DOHH2 (cell line): ENCODE measurements at regions not wholly inside any gene's neighbourhood (a gene's known extent, or its start where the extent isn't known, plus 50 kb on each side); places are given as distances from the start of the nearest gene placed in this dataset.

Experiments used
- H3F3A ChIP-seq: fragments of 200-600 bp; sonication (generic), shearing (Covaris generic); 2 replicates; pipeline ENCODE4 v1.6.0; 2016; ENCODE audit warnings: antibody characterized with exemption, mild to moderate bottlenecking; ENCODE audit not compliant: control insufficient read depth, insufficient read depth
- H3K27ac ChIP-seq: fragments of 200-600 bp; sonication (generic); 2 replicates; pipeline ENCODE4 v1.5.1; 2014; ENCODE audit warnings: low read depth, mild to moderate bottlenecking, low read length, moderate library complexity
- H3K27me3 ChIP-seq: fragments of 200-600 bp; sonication (generic); 2 replicates; pipeline ENCODE4 v1.6.1; 2014; ENCODE audit warnings: mild to moderate bottlenecking, low read length, mixed read lengths; ENCODE audit not compliant: control insufficient read depth
- H3K36me3 ChIP-seq: fragments of 200-600 bp; sonication (generic); 2 replicates; pipeline ENCODE4 v1.6.1; 2014; ENCODE audit warnings: mild to moderate bottlenecking, low read length, moderate library complexity, mixed read lengths; ENCODE audit not compliant: control insufficient read depth
- H3K4me1 ChIP-seq: fragments of 200-600 bp; sonication (generic); 2 replicates; pipeline ENCODE4 v1.6.1; 2014; ENCODE audit warnings: mild to moderate bottlenecking, low read length, mixed read lengths; ENCODE audit not compliant: control insufficient read depth
- H3K4me2 ChIP-seq: fragments of 200-600 bp; sonication (generic); 2 replicates; pipeline ENCODE4 v1.6.0; 2014; ENCODE audit warnings: mild to moderate bottlenecking, low read length, moderate library complexity
- H3K4me3 ChIP-seq: fragments of 200-600 bp; sonication (generic); 2 replicates; pipeline ENCODE4 v1.5.1; 2014; ENCODE audit warnings: mild to moderate bottlenecking, low read length, mixed read lengths
- H3K79me2 ChIP-seq: fragments of 200-600 bp; sonication (generic); 2 replicates; pipeline ENCODE4 v1.6.1; 2014; ENCODE audit warnings: mild to moderate bottlenecking, low read length, mixed read lengths; ENCODE audit not compliant: control insufficient read depth
- H3K9me2 ChIP-seq: fragments of 200-600 bp; sonication (generic); replicated peaks from 2 replicates; pipeline ENCODE4 v1.6.1; 2014; ENCODE audit warnings: mild to moderate bottlenecking, low read length, mixed read lengths; ENCODE audit not compliant: control insufficient read depth
- H3K9me3 ChIP-seq: fragments of 200-600 bp; sonication (generic); 2 replicates; pipeline ENCODE4 v1.6.1; 2014; ENCODE audit warnings: antibody characterized with exemption, low read length, mixed read lengths; ENCODE audit not compliant: control insufficient read depth, insufficient read depth
- H4K20me1 ChIP-seq: fragments of 200-600 bp; sonication (generic); 2 replicates; pipeline ENCODE4 v1.6.0; 2014; ENCODE audit warnings: low read depth, mild to moderate bottlenecking, antibody characterized with exemption, low read length, moderate library complexity; ENCODE audit not compliant: control insufficient read depth, insufficient read depth
- EZH2phosphoT487 ChIP-seq: fragments of 200-600 bp; sonication (generic); IDR thresholded peaks from 2 replicates; pipeline ENCODE4 v1.6.1; 2017; ENCODE audit warnings: borderline replicate concordance, mild to moderate bottlenecking, antibody characterized with exemption, low read length, moderate library complexity, mixed read lengths
- TF ChIP-seq, protein P1 (sequence below): fragments of 200-600 bp; sonication (generic); IDR thresholded peaks from one replicate; pipeline ENCODE4 v1.5.1; 2014; ENCODE audit warnings: antibody characterized with exemption, mild to moderate bottlenecking, low read depth, low read length; ENCODE audit not compliant: poor library complexity, severe bottlenecking

- no peak overlapping the region for H3K4me3 ChIP-seq
- H3F3A ChIP-seq, result no peaks in the 10 kb centered on the region
- H4K20me1 ChIP-seq, result no peaks in the 10 kb centered on the region
- no peaks in the 10 kb centered on the region for H3K9me3 ChIP-seq
- no peak overlapping the region for H3K4me2 ChIP-seq
- H3K4me1 ChIP-seq, result no peaks in the 10 kb centered on the region
- H3K79me2 ChIP-seq, result no peaks in the 10 kb centered on the region
- H3K36me3 ChIP-seq, result no peaks in the 10 kb centered on the region
- no peak overlapping the region for H3K27ac ChIP-seq
- no peaks in the 10 kb centered on the region for H3K9me2 ChIP-seq
- H3K27me3 ChIP-seq, result no peaks in the 10 kb centered on the region
- TF ChIP-seq, protein P1, sequence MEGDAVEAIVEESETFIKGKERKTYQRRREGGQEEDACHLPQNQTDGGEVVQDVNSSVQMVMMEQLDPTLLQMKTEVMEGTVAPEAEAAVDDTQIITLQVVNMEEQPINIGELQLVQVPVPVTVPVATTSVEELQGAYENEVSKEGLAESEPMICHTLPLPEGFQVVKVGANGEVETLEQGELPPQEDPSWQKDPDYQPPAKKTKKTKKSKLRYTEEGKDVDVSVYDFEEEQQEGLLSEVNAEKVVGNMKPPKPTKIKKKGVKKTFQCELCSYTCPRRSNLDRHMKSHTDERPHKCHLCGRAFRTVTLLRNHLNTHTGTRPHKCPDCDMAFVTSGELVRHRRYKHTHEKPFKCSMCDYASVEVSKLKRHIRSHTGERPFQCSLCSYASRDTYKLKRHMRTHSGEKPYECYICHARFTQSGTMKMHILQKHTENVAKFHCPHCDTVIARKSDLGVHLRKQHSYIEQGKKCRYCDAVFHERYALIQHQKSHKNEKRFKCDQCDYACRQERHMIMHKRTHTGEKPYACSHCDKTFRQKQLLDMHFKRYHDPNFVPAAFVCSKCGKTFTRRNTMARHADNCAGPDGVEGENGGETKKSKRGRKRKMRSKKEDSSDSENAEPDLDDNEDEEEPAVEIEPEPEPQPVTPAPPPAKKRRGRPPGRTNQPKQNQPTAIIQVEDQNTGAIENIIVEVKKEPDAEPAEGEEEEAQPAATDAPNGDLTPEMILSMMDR, result no peak
- TF ChIP-seq EZH2phosphoT487, result no peak
Measured at GRCh38 chr9:11894136-11894535, 799.0 kb upstream of the TYRP1 start.

- H4K20me1 ChIP-seq, result no peaks in the 10 kb centered on the region
- H3K79me2 ChIP-seq, result no peaks in the 10 kb centered on the region
- H3F3A ChIP-seq, result no peaks in the 10 kb centered on the region
- H3K9me3 ChIP-seq, result no peaks in the 10 kb centered on the region
- H3K4me1 ChIP-seq, result no peaks in the 10 kb centered on the region
- no peaks in the 10 kb centered on the region for H3K27me3 ChIP-seq
- H3K27ac ChIP-seq, result no peak overlapping the region
- TF ChIP-seq, protein P1, result no peak
- no peak for TF ChIP-seq EZH2phosphoT487
- no peaks in the 10 kb centered on the region for H3K9me2 ChIP-seq
- H3K36me3 ChIP-seq, result no peaks in the 10 kb centered on the region
- H3K4me2 ChIP-seq, result no peak overlapping the region
- H3K4me3 ChIP-seq, result no peak overlapping the region
Measured at GRCh38 chr9:11902610-11903009, 790.6 kb upstream of the TYRP1 start.

DNA sequence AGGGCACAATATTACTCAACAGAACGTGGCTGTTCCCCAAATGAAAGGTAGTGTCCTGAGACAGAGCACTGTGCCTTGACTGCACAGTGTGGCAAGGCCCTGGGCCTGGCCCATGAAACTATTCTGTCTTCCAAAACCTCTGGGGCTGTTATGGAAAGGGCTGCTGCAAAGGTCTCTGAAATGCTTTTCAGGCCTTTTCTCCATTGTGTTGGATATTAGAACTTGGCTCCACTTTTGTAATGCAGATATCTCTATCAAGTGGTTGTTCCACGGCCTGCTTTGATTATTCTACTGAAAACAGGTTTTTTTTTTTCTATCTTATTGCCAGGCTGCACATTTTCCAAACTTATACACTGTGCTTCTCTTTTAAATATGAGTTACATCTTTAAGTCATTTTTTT lies 777.5 kb upstream of the TYRP1 start:
- TF ChIP-seq, protein P1, result no peak
- TF ChIP-seq EZH2phosphoT487, result no peak
- Histone ChIP-seq H3K27ac (no peak overlapping the region), H4K20me1 (no peaks in the 10 kb centered on the region), H3K9me2 (no peaks in the 10 kb centered on the region), H3K36me3 (no peaks in the 10 kb centered on the region), H3K27me3 (no peaks in the 10 kb centered on the region), H3K4me3 (no peak overlapping the region), H3K4me1 (no peaks in the 10 kb centered on the region), H3K4me2 (no peak overlapping the region), H3K9me3 (no peaks in the 10 kb centered on the region), H3F3A (no peaks in the 10 kb centered on the region), H3K79me2 (no peaks in the 10 kb centered on the region)
